ENCODE measurements at regions not wholly inside any gene's neighbourhood (a gene's known extent, or its start where the extent isn't known, plus 50 kb on each side); places are given as distances from the start of the nearest gene placed in this dataset.

DNA sequence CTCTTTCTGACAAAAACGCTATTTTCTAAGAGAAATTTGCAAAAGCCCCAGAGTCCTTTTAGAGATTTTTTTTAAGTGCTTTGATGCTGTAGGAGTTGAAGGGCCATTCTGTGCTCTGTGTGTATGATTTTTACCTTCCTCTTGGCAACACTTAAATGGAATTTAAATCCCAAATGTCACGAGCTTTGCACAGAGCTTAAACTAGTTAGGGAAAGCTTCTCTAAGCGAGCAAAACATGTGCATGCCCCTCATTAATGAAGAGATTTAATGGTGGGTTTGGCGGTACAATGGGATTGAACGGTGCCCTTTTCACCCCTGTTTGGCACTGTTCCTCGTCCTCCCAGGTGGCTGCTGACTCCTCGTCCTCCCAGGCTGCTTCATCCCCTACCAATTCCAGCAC lies 220.7 kb downstream of the DRD1 start:
- TF ChIP-seq, protein P1, sequence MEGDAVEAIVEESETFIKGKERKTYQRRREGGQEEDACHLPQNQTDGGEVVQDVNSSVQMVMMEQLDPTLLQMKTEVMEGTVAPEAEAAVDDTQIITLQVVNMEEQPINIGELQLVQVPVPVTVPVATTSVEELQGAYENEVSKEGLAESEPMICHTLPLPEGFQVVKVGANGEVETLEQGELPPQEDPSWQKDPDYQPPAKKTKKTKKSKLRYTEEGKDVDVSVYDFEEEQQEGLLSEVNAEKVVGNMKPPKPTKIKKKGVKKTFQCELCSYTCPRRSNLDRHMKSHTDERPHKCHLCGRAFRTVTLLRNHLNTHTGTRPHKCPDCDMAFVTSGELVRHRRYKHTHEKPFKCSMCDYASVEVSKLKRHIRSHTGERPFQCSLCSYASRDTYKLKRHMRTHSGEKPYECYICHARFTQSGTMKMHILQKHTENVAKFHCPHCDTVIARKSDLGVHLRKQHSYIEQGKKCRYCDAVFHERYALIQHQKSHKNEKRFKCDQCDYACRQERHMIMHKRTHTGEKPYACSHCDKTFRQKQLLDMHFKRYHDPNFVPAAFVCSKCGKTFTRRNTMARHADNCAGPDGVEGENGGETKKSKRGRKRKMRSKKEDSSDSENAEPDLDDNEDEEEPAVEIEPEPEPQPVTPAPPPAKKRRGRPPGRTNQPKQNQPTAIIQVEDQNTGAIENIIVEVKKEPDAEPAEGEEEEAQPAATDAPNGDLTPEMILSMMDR (IDR thresholded peaks at IDR 0.05) = no peak
- no peak for TF ChIP-seq POLR2A (IDR thresholded peaks at IDR 0.05)

Data from Peyer's patch (tissue), 4 donors.